GM12801 (cell line): ENCODE measurements at regions not wholly inside any gene's neighbourhood (a gene's known extent, or its start where the extent isn't known, plus 50 kb on each side); places are given as distances from the start of the nearest gene placed in this dataset.

Experiments
- CTCF ChIP-seq: IDR thresholded peaks from one replicate; pipeline ENCODE4 v1.5.1; 2011; ENCODE audit warnings: control low read depth; ENCODE audit not compliant: insufficient read length; ENCODE audit errors: extremely low read depth

DNA sequence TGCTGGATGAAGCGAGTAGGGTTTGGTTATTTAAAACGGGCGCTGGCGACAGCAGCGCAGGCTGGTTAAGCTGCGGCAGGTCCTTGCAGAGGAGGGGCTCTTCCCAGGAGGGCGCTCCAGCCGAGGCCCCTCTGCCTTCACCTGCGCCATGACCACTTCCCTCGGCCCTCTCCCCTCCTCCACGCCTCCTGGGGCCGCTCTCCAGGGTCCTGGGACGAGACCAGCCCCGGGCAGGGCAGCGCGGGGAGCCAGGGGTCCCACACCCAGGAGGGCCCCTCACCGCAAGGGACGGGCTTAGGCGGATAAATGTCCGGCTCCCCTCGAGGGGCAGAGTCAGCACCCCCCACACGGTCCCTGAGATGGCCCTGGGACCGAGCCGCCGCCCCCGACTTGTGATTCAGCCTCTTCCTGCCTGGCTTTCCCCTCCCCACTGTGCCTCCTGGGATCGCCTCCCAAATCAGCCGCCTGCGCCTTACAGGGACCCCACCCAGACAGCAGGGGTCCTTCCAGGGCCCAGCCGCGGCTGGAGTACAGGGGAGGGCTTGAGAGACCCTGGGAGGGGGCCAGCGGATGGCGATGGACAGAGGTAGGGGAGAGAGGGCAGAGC lies 380.7 kb downstream of the MATN1 start:
- no peak for TF ChIP-seq CTCF

- no peak for TF ChIP-seq CTCF
Measured at GRCh38 chr1:30340934-30341333, 382.5 kb downstream of the MATN1 start.

- no peak for TF ChIP-seq CTCF
Measured at GRCh38 chr1:30339866-30340265, 383.5 kb downstream of the MATN1 start.

DNA sequence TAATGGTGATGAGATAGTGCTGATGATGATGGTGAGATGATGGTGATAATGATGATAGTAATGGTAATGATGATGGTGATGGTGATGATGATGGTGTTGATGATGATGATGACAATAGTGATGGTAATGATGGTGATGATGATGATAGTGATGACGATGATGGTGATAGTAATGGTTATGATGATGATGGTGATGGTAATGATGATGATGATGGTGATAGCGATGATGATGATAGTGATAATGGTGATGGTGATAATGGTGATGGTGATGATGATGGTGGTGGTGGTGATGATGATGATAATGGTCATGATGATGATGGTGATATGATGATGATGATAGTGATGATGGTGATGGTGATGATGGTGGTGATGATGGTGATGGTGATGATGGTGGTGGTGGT lies 384.6 kb downstream of the MATN1 start:
- TF ChIP-seq CTCF: no peak

GRCh38 chr1:30337324-30337620 lies 386.1 kb downstream of the MATN1 start:
- no peak for TF ChIP-seq CTCF

GRCh38 chr1:30336550-30337323 lies 386.6 kb downstream of the MATN1 start:
- no peak for TF ChIP-seq CTCF

DNA sequence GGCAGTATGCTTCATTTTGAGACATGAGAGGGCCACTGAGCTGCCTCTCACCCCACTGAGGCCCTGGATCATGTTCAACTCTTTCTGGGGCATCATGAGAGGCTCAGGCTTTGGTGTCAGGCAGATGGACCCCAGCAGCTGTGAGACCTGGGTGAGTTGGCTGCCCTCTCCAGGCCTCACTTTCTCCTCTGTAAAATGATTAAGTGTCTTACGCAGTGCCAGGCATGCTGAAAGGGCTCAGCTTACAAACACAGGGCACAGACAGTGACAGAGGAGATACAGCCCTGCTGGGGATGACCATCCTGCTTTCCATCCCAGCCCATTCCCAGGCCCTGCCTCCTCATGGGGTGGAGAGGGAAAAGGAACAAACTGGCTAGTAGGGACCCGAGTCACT lies 387.4 kb downstream of the MATN1 start:
- TF ChIP-seq CTCF: no peak
